ENCODE measurements at regions not wholly inside any gene's neighbourhood (a gene's known extent, or its start where the extent isn't known, plus 50 kb on each side); places are given as distances from the start of the nearest gene placed in this dataset.

DNA sequence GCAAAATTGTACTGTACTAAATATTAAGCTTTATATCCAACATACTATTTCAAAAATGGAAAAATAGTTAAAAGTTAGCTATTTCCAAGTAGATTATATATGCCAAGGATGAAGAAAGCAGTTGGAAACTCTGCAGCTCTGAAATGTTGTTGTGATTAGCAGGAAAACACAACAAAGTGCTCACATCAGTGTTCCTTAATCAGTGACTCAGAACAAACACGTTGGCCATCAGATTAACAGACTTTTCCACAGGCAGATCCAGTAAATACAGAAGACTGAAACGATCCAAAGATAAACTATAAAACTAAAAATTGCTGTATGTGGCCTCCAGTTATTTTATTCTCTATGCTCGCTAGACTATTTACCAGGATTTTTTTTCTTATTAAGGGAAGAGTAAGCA is 99.6 kb upstream of the SEMA3D start:
- no peak for TF ChIP-seq POLR2A (IDR thresholded peaks at IDR 0.05; ENCODE audit: low read depth)
- no peak for TF ChIP-seq EP300 (IDR thresholded peaks at IDR 0.05)

Data from esophagus muscularis mucosa (tissue), 2 donors.